Right lobe of liver (tissue), 4 donors: ENCODE measurements at regions not wholly inside any gene's neighbourhood (a gene's known extent, or its start where the extent isn't known, plus 50 kb on each side); places are given as distances from the start of the nearest gene placed in this dataset.

Experiments used
- POLR2A ChIP-seq: fragments of 450-650 bp; IDR thresholded peaks from one replicate; pipeline ENCODE4 v1.6.1; 2017; ENCODE audit warnings: antibody characterized with exemption, mild to moderate bottlenecking
- TF ChIP-seq, protein P1 (sequence below), 4 donors: fragments of 200-600 bp in 3 of 4; fragments of 450-650 bp in 1 of 4; IDR thresholded peaks; one replicate each; pipeline versions ENCODE4 v1.5.1 to v1.8.0; 2016 to 2022; ENCODE audit warnings: antibody characterized with exemption in 4 of 4, mild to moderate bottlenecking in 2 of 4
- donor health status: DM: no; HTN: no; CAD: no.
- donor health status: DM: no; HTN: no; CAD: no.
- donor health status: DM: no; HTN: yes; CAD: no.

GRCh38 chr1:195568389-195568788 lies 1039.9 kb downstream of the KCNT2 start:
- TF ChIP-seq, protein P1, sequence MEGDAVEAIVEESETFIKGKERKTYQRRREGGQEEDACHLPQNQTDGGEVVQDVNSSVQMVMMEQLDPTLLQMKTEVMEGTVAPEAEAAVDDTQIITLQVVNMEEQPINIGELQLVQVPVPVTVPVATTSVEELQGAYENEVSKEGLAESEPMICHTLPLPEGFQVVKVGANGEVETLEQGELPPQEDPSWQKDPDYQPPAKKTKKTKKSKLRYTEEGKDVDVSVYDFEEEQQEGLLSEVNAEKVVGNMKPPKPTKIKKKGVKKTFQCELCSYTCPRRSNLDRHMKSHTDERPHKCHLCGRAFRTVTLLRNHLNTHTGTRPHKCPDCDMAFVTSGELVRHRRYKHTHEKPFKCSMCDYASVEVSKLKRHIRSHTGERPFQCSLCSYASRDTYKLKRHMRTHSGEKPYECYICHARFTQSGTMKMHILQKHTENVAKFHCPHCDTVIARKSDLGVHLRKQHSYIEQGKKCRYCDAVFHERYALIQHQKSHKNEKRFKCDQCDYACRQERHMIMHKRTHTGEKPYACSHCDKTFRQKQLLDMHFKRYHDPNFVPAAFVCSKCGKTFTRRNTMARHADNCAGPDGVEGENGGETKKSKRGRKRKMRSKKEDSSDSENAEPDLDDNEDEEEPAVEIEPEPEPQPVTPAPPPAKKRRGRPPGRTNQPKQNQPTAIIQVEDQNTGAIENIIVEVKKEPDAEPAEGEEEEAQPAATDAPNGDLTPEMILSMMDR (IDR thresholded peaks at IDR 0.05), result no peak
- no peak for TF ChIP-seq POLR2A
